ENCODE measurements at regions not wholly inside any gene's neighbourhood (a gene's known extent, or its start where the extent isn't known, plus 50 kb on each side); places are given as distances from the start of the nearest gene placed in this dataset.
A peak's percentile ranks its signal among the peaks of the same experiment; 100 is the strongest.

DNA sequence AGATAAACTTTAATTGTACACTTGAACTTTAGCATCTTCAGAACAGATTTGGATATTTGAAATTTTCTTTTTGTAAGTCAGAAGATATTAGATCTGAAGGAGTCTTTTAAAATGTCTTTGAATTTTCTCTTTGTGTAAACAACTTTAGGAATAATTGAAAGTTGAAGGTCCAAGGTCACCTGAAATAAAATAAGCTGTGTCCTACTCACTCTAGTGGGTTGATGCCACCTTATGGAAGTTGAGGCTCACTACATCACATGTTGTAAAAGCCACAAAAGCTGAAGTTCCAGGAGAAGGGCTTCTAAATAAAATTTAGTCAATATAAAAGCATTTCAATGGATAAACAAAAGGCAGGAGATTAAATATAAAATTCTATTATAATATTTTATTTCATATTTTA is 122.0 kb upstream of the ATXN7L3B start:
- TF ChIP-seq, protein P1, sequence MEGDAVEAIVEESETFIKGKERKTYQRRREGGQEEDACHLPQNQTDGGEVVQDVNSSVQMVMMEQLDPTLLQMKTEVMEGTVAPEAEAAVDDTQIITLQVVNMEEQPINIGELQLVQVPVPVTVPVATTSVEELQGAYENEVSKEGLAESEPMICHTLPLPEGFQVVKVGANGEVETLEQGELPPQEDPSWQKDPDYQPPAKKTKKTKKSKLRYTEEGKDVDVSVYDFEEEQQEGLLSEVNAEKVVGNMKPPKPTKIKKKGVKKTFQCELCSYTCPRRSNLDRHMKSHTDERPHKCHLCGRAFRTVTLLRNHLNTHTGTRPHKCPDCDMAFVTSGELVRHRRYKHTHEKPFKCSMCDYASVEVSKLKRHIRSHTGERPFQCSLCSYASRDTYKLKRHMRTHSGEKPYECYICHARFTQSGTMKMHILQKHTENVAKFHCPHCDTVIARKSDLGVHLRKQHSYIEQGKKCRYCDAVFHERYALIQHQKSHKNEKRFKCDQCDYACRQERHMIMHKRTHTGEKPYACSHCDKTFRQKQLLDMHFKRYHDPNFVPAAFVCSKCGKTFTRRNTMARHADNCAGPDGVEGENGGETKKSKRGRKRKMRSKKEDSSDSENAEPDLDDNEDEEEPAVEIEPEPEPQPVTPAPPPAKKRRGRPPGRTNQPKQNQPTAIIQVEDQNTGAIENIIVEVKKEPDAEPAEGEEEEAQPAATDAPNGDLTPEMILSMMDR (IDR thresholded peaks at IDR 0.05; ENCODE audit: poor library complexity): peak; percentile 67
- no peak for TF ChIP-seq EZH2phosphoT487 (IDR thresholded peaks at IDR 0.05; ENCODE audit: low read depth, severe bottlenecking, unreplicated experiment)

All from hepatocyte (in vitro differentiated cells).